NCI-H774 (cell line): ENCODE measurements at regions not wholly inside any gene's neighbourhood (a gene's known extent, or its start where the extent isn't known, plus 50 kb on each side); places are given as distances from the start of the nearest gene placed in this dataset.
A peak's percentile ranks its signal among the peaks of the same experiment; 100 is the strongest.

ENCODE experiments used
- DNase-seq: peaks from one replicate; lab custom pipeline; 2025; lab: John Stamatoyannopoulos, UW

- DNase-seq: peak; percentile 74
Observed at GRCh38 chr10:3852147-3852904, 67.3 kb upstream of the KLF6 start.

DNA sequence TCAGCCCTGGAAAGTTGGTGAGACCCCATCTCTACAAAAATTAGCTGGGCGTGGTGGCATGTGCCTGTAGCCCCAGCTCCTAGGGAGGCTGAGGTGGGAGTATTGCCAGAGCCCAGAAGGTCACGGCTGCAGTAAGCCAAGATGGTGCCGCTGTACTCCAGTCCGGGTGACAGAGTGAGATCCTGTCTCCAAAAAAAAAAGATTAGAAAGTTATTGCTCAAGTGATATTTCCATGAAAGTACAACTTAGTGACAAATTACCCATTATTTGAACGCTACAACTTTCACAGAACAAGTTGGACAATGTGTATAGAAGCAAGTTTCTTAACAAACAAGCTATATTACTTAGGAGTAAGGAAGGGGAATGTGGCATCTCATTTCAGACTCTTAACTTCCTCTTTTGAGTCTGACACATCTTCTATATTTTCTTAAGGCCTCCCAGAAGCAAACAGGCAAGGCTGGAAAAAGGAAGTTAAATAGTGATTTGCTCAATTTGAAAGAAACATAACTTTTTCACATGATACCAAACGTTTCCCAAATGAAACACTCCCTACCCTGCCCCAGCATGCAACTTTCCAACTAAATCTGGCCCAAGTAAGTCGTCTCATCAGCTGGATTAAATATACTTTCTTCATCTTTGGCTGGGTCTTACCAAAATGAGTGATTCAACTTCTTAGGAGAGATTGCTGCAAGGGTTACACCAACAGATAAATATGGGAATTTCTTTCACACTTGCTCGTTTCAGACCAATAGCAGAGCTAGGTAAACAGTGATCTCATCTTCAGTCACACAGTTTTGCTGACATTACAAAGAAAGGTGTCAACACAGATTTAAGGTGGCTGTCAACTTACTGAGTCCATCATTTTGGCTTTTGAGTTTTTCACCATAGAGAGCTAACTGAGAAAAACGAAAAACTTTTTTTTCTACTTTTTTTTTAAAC, 66.3 kb upstream of the KLF6 start:
- DNase-seq: no peak

DNA sequence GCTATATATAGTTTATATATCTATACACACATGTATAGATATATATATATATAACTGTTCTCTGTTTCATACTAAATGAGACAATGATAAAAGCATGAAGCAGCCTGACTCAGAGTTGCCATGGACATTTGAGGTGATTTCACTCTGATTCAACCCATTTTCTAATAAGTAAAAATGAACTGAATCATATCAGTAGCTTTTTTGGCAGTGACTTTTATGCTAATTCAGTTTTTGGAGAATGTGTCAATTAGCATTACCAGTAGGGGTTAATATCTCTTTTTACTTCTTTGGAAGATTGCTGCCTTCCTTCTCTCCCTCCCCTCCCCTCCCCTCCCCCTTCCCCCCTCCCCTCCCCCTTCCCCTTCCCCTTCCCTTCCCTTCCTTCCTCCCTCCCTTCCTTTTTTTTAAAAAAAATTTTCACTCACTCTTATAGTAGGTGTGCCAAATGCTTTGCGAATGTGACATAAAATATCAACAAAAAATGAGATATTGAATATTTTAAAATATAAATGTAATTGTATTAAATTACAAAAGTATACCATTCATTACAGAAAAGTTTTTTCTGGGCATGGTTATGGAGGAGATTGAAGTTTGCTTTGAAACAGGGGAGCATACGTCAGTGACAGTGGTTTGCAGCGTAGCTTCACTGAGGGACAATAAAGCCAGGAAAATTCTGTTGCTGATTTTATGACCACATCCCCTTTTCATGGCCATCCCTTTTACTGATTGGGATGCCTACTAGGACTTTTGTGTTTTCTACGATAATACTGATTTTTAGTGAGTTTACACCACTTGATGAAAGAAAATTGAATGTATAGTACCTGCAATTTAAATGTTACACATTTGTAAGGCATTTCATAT, 64.0 kb upstream of the KLF6 start:
- no peak for DNase-seq

GRCh38 chr10:3848005-3848774, 63.2 kb upstream of the KLF6 start:
- DNase-seq: no peak

DNA sequence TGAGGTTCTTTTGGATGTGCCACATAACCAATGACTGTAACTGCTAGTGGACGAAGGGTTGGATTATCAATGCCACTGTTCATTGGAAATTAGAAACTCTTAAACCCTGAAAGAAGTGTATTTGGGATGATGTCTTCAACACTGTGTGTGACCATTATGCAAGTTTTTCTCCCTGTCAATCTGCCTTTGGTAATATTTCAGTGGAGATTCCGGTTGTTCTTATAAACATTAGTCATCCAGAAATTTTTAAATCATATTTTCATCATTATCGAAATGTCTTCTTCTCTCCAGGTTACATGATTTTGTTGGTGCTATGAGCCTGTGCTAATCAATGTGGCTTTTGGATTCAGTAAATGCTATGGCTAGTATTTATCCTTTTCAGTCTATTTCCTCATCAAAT, 61.7 kb upstream of the KLF6 start:
- no peak for DNase-seq

- no peak for DNase-seq
Observed at GRCh38 chr10:3844491-3845025, 59.5 kb upstream of the KLF6 start.

DNA sequence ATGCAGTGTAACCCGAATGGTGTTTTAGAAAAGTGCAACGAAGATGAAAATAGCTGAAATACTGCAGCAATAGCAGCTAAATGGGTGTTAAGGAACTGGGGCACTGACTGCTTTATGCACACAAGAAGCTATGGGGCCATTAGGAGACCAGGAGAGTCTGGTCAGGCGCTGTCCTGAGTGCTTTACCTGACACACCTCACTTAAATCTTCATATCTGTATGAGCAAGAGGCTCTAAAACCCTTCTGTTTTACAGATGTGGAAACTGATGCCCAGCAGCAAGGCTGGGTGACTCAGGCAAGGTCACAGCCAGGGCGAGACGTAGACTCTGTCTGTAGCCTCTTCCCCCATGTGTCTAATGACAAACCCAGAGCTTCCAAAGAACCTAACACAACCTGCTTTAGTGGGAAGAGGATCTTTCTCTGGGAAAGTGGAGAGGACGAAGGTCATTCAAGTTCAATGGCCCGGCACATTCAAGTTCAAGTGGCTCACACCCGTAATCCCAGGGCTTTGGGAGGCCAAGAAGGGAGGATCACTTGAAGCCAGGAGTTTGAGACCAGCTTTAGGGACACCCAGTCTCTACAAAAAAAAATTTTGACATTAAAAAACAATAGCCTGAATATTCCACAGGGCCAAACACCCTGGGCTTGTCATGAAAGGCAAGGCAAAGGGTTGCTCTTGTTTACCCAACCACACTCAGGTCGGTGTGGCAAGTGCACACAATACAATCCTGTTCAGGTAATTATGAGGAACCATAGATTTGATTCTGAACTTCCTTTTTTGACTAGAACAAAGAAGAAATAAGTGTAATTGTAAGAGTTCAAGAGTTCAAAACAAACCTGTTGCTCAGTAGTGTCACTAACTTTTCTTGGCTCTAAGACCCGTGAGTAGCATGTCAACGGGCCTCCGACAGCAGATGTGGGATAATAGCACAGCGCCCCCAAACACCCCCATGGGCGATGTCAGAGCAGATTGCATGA, 53.7 kb upstream of the KLF6 start:
- DNase-seq: no peak

- no peak for DNase-seq
Observed at GRCh38 chr10:3837647-3838459, 52.8 kb upstream of the KLF6 start.

- no peak for DNase-seq
Observed at GRCh38 chr10:3836222-3836820, 51.3 kb upstream of the KLF6 start.

- no peak for DNase-seq
Observed at GRCh38 chr10:3835770-3836169, 50.8 kb upstream of the KLF6 start.

GRCh38 chr10:3834947-3835346, 49.9 kb upstream of the KLF6 start:
- no peak for DNase-seq
